SU-DHL-6 (cell line): ENCODE measurements at regions not wholly inside any gene's neighbourhood (a gene's known extent, or its start where the extent isn't known, plus 50 kb on each side); places are given as distances from the start of the nearest gene placed in this dataset.

Experiments
- CTCF ChIP-seq: fragments of 200-600 bp; sonication (generic); IDR thresholded peaks from one replicate; pipeline ENCODE4 v1.5.1; 2017; ENCODE audit warnings: antibody characterized with exemption, mild to moderate bottlenecking, low read length, moderate library complexity; ENCODE audit not compliant: insufficient read depth, poor library complexity, severe bottlenecking
- EZH2phosphoT487 ChIP-seq: fragments of 200-600 bp; sonication (generic), shearing (Covaris generic); conservative IDR thresholded peaks from 2 replicates; pipeline ENCODE4 v1.6.1; 2018; ENCODE audit warnings: mild to moderate bottlenecking, antibody characterized with exemption, low read length, moderate library complexity, mixed read lengths

- TF ChIP-seq CTCF = no peak
- TF ChIP-seq EZH2phosphoT487 = no peak
Measured at GRCh38 chr6:84416043-84416657, 188.7 kb upstream of the CEP162 start.
